CD8-positive, alpha-beta memory T cell (primary cell): ENCODE measurements at regions not wholly inside any gene's neighbourhood (a gene's known extent, or its start where the extent isn't known, plus 50 kb on each side); places are given as distances from the start of the nearest gene placed in this dataset.

ENCODE experiments used
- CTCF ChIA-PET: fragments of 350-600 bp; sonication (Branson Sonifier 250); formaldehyde crosslinking; loops from one replicate; lab custom pipeline; 2021; ENCODE audit warnings: antibody characterized with exemption; lab: Charles Lee
- POLR2A ChIA-PET: fragments of 350-600 bp; sonication (Branson Sonifier 250); formaldehyde crosslinking; loops from one replicate; lab custom pipeline; 2021; ENCODE audit warnings: antibody characterized with exemption; lab: Charles Lee
- DNase-seq, 5 donors: peaks; one replicate each; pipeline versions ENCODE4 v3.0.0 to v3.0.0-alpha.2; 2020 to 2022; ENCODE audit warnings: mixed read lengths in 1 of 5
- H3K27ac ChIP-seq: one replicate; pipeline ENCODE4 v1.7.0; 2013; ENCODE audit warnings: low read depth, mild to moderate bottlenecking, low read length, moderate library complexity
- H3K27me3 ChIP-seq: 2 replicates; pipeline ENCODE4 v1.7.0; 2013; ENCODE audit warnings: low read length, mild to moderate bottlenecking; ENCODE audit not compliant: insufficient read depth, poor library complexity, severe bottlenecking
- H3K36me3 ChIP-seq: 2 replicates; pipeline ENCODE4 v1.7.0; 2013; ENCODE audit warnings: mild to moderate bottlenecking, low read length, moderate library complexity; ENCODE audit not compliant: insufficient read depth
- H3K4me1 ChIP-seq: 2 replicates; pipeline ENCODE4 v1.7.0; 2013; ENCODE audit warnings: mild to moderate bottlenecking, low read length, moderate library complexity; ENCODE audit not compliant: insufficient read depth
- H3K4me3 ChIP-seq: 2 replicates; pipeline ENCODE4 v1.7.0; 2013; ENCODE audit warnings: mild to moderate bottlenecking, low read length
- H3K9me3 ChIP-seq: 2 replicates; pipeline ENCODE4 v1.7.0; 2013; ENCODE audit warnings: mild to moderate bottlenecking, low read length
- H3K27ac Mint-ChIP-seq, 8 donors: one replicate each; pipeline ENCODE4 v1.8.0; 2020 to 2021; ENCODE audit warnings: mixed read lengths in 8 of 8, mild to moderate bottlenecking in 6 of 8, inconsistent platforms in 3 of 8, moderate library complexity in 3 of 8
- H3K27me3 Mint-ChIP-seq, 2 donors: one replicate each; pipeline ENCODE4 v1.8.0; 2020 to 2021; ENCODE audit warnings: mixed read lengths in 2 of 2, mild to moderate bottlenecking in 1 of 2, moderate library complexity in 1 of 2
- H3K36me3 Mint-ChIP-seq, 3 donors: one replicate each; pipeline ENCODE4 v1.8.0; 2020 to 2021; ENCODE audit warnings: mixed read lengths in 3 of 3, inconsistent platforms in 1 of 3, mild to moderate bottlenecking in 1 of 3
- H3K4me1 Mint-ChIP-seq, 3 donors: one replicate each; pipeline ENCODE4 v1.8.0; 2020 to 2021; ENCODE audit warnings: mixed read lengths in 3 of 3, inconsistent platforms in 1 of 3, mild to moderate bottlenecking in 1 of 3
- H3K4me3 Mint-ChIP-seq, 7 donors: one replicate each; pipeline ENCODE4 v1.8.0; 2020 to 2021; ENCODE audit warnings: mixed read lengths in 7 of 7, mild to moderate bottlenecking in 6 of 7, moderate library complexity in 4 of 7, inconsistent platforms in 2 of 7
- H3K9me3 Mint-ChIP-seq, 5 donors: one replicate each; pipeline ENCODE4 v1.8.0; 2020 to 2022; ENCODE audit warnings: mixed read lengths in 5 of 5, mild to moderate bottlenecking in 3 of 5, moderate library complexity in 2 of 5, inconsistent platforms in 1 of 5

- H3K27me3 ChIP-seq, result no peaks in the 10 kb centered on the region
- POLR2A ChIA-PET, result no interaction called here
- no peaks in the 10 kb centered on the region for H3K9me3 ChIP-seq
- no peaks in the 10 kb centered on the region for H3K4me1 Mint-ChIP-seq
- H3K4me1 ChIP-seq, result no peaks in the 10 kb centered on the region
- no peak for DNase-seq
- H3K4me3 Mint-ChIP-seq, result no peak overlapping the region
- no peak overlapping the region for H3K27ac Mint-ChIP-seq
- H3K4me3 ChIP-seq, result no peak overlapping the region
- CTCF ChIA-PET, result no interaction called here
- H3K9me3 Mint-ChIP-seq, result peaks cover 7 to 12% (median 10%) of the 10 kb centered on the region in 5 donors
- H3K36me3 ChIP-seq, result no peaks in the 10 kb centered on the region
- no peak overlapping the region for H3K27ac ChIP-seq
- peaks cover 7 to 21% of the 10 kb centered on the region in 2 donors for H3K27me3 Mint-ChIP-seq
- no peaks in the 10 kb centered on the region for H3K36me3 Mint-ChIP-seq
These were observed 103.6 kb upstream of the ZNF536 start for GRCh38 chr19:30268601-30269000.

GRCh38 chr19:30269638-30270037 lies 102.5 kb upstream of the ZNF536 start:
- CTCF ChIA-PET, result no interaction called here
- Mint-ChIP-seq H3K4me3 (no peak overlapping the region), H3K9me3 (peaks cover 10 to 13% (median 11%) of the 10 kb centered on the region in 5 donors), H3K4me1 (no peaks in the 10 kb centered on the region), H3K27ac (no peak overlapping the region), H3K36me3 (no peaks in the 10 kb centered on the region), H3K27me3 (peaks cover 2 to 21% of the 10 kb centered on the region in 2 donors)
- no peak for DNase-seq
- Histone ChIP-seq H3K36me3 (no peaks in the 10 kb centered on the region), H3K9me3 (no peaks in the 10 kb centered on the region), H3K27me3 (no peaks in the 10 kb centered on the region), H3K4me1 (no peaks in the 10 kb centered on the region), H3K4me3 (no peak overlapping the region), H3K27ac (no peak overlapping the region)
- POLR2A ChIA-PET, result no interaction called here

DNA sequence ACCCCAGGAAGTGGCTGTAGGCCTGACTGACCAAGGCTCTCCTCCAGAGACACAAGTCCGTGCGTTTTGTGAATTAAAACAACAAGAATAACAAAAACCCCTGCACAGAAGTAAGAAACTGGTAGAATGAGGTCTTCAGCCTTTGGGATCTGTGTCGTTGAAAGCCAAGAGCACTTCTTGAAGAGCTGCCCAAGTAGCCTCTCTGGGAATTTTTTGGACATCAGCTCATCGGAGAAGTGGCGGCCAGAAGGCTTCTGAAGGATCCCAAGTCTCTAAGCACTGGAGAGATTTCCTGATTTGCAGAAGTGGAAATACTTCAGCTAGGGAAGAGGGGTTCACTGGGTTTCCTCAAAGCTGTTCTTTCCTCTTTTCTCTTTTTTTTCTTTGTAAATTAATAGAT lies 100.4 kb upstream of the ZNF536 start:
- DNase-seq, result no peak
- Mint-ChIP-seq H3K4me3 (no peak overlapping the region), H3K36me3 (no peaks in the 10 kb centered on the region), H3K4me1 (no peaks in the 10 kb centered on the region), H3K9me3 (peaks cover 10 to 13% (median 12%) of the 10 kb centered on the region in 5 donors), H3K27me3 (peaks cover 2 to 16% of the 10 kb centered on the region in 2 donors), H3K27ac (no peak overlapping the region)
- ChIA-PET CTCF (no interaction called here), POLR2A (no interaction called here)
- no peaks in the 10 kb centered on the region for H3K36me3 ChIP-seq
- H3K4me1 ChIP-seq, result no peaks in the 10 kb centered on the region
- no peak overlapping the region for H3K27ac ChIP-seq
- no peak overlapping the region for H3K4me3 ChIP-seq
- H3K9me3 ChIP-seq, result no peaks in the 10 kb centered on the region
- no peaks in the 10 kb centered on the region for H3K27me3 ChIP-seq

DNA sequence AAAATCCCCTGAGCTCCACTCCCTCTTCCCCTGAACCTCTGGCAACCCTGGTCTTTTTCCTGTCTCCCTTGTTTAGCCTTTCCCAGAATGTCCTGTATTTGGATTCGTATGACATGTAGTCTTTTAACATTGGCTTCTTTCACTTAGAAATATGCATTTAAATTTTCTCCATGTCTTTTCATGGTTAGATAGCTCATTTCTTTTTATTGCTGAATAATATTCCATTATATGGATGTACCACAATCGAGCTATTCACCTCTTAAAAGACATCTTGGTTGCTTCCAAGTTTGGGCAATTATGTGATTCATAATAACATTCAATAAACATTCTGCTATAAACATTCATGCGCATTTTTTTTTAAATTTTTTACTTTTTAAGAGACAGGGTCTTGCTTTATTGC lies 99.6 kb upstream of the ZNF536 start:
- Histone ChIP-seq H3K27me3 (no peaks in the 10 kb centered on the region), H3K27ac (no peak overlapping the region), H3K9me3 (no peaks in the 10 kb centered on the region), H3K4me1 (no peaks in the 10 kb centered on the region), H3K36me3 (no peaks in the 10 kb centered on the region), H3K4me3 (no peak overlapping the region)
- H3K36me3 Mint-ChIP-seq, result no peaks in the 10 kb centered on the region
- H3K4me1 Mint-ChIP-seq, result no peaks in the 10 kb centered on the region
- POLR2A ChIA-PET, result no interaction called here
- no peak overlapping the region for H3K27ac Mint-ChIP-seq
- peaks cover 2 to 16% of the 10 kb centered on the region in 2 donors for H3K27me3 Mint-ChIP-seq
- H3K4me3 Mint-ChIP-seq, result no peak overlapping the region
- CTCF ChIA-PET, result no interaction called here
- peaks cover 10 to 13% (median 12%) of the 10 kb centered on the region in 5 donors for H3K9me3 Mint-ChIP-seq
- no peak for DNase-seq

GRCh38 chr19:30273184-30273583 lies 99.0 kb upstream of the ZNF536 start:
- no peaks in the 10 kb centered on the region for H3K36me3 ChIP-seq
- H3K27ac ChIP-seq, result no peak overlapping the region
- POLR2A ChIA-PET, result no interaction called here
- Mint-ChIP-seq H3K27me3 (peaks cover 2 to 16% of the 10 kb centered on the region in 2 donors), H3K9me3 (peaks cover 10 to 13% (median 12%) of the 10 kb centered on the region in 5 donors), H3K27ac (no peak overlapping the region), H3K4me1 (no peaks in the 10 kb centered on the region), H3K4me3 (no peak overlapping the region), H3K36me3 (no peaks in the 10 kb centered on the region)
- DNase-seq, result no peak
- H3K27me3 ChIP-seq, result no peaks in the 10 kb centered on the region
- no peak overlapping the region for H3K4me3 ChIP-seq
- CTCF ChIA-PET, result no interaction called here
- no peaks in the 10 kb centered on the region for H3K9me3 ChIP-seq
- no peaks in the 10 kb centered on the region for H3K4me1 ChIP-seq

- H3K4me3 Mint-ChIP-seq, result no peak overlapping the region
- Histone ChIP-seq H3K9me3 (no peaks in the 10 kb centered on the region), H3K36me3 (no peaks in the 10 kb centered on the region), H3K27me3 (no peaks in the 10 kb centered on the region), H3K27ac (no peak overlapping the region), H3K4me3 (no peak overlapping the region), H3K4me1 (no peaks in the 10 kb centered on the region)
- no peaks in the 10 kb centered on the region for H3K4me1 Mint-ChIP-seq
- DNase-seq, result no peak
- ChIA-PET CTCF (no interaction called here), POLR2A (no interaction called here)
- H3K9me3 Mint-ChIP-seq, result peaks cover 10 to 14% (median 12%) of the 10 kb centered on the region in 5 donors
- H3K36me3 Mint-ChIP-seq, result no peaks in the 10 kb centered on the region
- H3K27ac Mint-ChIP-seq, result no peak overlapping the region
- H3K27me3 Mint-ChIP-seq, result peaks cover 1 to 6% of the 10 kb centered on the region in 2 donors
These were observed 97.2 kb upstream of the ZNF536 start for GRCh38 chr19:30274987-30275386.

DNA sequence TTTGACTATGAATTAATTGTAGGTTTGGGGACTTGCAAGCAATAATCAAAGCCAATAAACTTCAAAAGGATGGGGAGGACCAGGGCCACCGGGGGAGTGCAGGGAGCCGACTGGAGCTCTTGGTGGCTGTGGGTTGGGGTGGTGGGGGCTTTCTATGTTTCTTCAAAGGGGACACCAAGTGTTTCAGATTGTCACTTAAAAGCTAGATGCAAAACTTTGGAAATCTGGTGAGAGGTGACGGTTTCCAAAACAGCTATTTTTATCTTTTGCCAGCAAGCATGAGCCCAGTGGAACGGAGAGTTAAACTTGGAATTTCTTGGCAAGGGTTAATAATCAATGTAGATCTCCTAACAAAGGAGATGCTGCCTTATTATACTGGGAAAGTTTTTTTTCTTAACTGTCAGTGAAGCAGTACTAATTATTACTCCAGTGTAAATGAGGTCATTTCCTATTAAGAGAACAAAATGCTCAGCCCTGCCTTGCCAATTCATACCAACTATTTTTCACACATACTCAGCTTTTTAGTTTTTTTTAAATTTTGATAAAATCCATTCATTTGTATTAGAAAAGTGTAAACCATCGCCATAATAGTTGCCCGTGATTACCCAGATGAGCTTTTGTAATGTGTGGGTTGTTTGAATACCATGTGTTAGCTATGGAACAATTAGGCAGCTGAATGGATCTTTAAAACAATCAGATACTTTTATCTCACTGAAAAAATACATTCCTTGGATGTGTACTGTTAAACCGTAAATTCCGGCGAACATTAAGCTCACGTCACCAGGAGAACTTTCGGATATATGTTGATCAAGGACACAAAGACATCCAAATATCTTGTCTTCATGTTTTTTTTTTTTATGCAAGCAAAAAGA lies 95.9 kb upstream of the ZNF536 start:
- ChIA-PET CTCF (no interaction called here), POLR2A (no interaction called here)
- H3K9me3 Mint-ChIP-seq, result peaks cover 10 to 14% (median 11%) of the 10 kb centered on the region in 5 donors
- no peak overlapping the region for H3K4me3 Mint-ChIP-seq
- Histone ChIP-seq H3K4me3 (no peak overlapping the region), H3K36me3 (no peaks in the 10 kb centered on the region), H3K4me1 (no peaks in the 10 kb centered on the region), H3K27ac (no peak overlapping the region), H3K27me3 (no peaks in the 10 kb centered on the region), H3K9me3 (no peaks in the 10 kb centered on the region)
- peaks cover 1 to 6% of the 10 kb centered on the region in 2 donors for H3K27me3 Mint-ChIP-seq
- H3K36me3 Mint-ChIP-seq, result no peaks in the 10 kb centered on the region
- no peaks in the 10 kb centered on the region for H3K4me1 Mint-ChIP-seq
- no peak for DNase-seq
- H3K27ac Mint-ChIP-seq, result no peak overlapping the region

- Mint-ChIP-seq H3K4me1 (no peaks in the 10 kb centered on the region), H3K27me3 (peaks cover 1 to 3% of the 10 kb centered on the region in 2 donors), H3K27ac (no peak overlapping the region), H3K36me3 (no peaks in the 10 kb centered on the region), H3K9me3 (peaks cover 7 to 14% (median 10%) of the 10 kb centered on the region in 5 donors), H3K4me3 (no peak overlapping the region)
- H3K36me3 ChIP-seq, result no peaks in the 10 kb centered on the region
- DNase-seq, result no peak
- H3K27me3 ChIP-seq, result no peaks in the 10 kb centered on the region
- H3K4me1 ChIP-seq, result no peaks in the 10 kb centered on the region
- ChIA-PET CTCF (no interaction called here), POLR2A (no interaction called here)
- no peaks in the 10 kb centered on the region for H3K9me3 ChIP-seq
- H3K4me3 ChIP-seq, result no peak overlapping the region
- no peak overlapping the region for H3K27ac ChIP-seq
These were observed 95.3 kb upstream of the ZNF536 start for GRCh38 chr19:30276883-30277280.
